ENCODE measurements at regions not wholly inside any gene's neighbourhood (a gene's known extent, or its start where the extent isn't known, plus 50 kb on each side); places are given as distances from the start of the nearest gene placed in this dataset.

DNA sequence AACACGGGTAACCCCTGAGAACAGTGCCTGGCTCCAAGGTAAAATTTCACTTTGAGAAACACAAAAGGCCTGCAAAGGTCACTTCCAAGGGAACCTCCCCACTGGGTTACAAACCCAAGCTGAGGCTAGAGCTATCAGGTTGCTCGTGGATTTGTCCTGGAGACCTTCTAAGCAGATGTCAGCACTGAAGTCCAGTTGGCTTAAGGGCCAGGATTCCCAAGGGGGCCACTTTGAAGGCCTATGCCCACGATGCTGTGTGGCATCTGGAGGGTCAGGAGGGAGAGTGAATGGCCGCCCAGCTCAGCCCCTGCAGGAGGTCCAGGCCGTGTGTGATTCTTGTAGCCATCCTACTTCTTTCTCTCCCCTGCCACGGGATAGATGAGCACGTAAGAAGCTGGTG, 100.2 kb upstream of the FSTL4 start:
- DNase-seq (ENCODE audit: low read depth in 3 of 3) = no peak

DNA sequence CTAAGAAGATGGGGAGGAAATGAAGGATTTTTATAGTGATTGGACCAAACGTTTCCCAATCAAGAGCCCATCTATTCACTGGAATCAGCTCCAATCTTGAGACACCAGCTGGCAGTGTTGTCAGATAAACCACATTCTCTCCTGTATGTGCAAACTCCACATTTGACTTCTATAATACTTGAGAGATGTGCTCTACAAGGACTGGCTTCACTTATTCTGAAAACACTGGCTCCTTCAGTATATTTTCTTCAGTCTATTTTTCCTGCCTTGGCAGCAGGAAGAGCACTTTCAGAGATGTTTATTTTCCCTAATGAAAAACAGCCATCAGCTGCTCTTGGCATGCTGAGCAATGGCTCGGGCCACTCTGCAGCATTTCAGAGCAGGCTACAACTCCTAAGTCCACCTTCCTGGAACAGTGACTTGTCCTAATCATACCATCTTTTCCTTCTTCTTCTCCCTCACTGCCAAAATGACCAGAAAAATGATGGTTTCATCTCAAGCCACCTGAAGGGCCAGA, 96.9 kb upstream of the FSTL4 start:
- DNase-seq (ENCODE audit: low read depth in 3 of 3) = no peak

DNA sequence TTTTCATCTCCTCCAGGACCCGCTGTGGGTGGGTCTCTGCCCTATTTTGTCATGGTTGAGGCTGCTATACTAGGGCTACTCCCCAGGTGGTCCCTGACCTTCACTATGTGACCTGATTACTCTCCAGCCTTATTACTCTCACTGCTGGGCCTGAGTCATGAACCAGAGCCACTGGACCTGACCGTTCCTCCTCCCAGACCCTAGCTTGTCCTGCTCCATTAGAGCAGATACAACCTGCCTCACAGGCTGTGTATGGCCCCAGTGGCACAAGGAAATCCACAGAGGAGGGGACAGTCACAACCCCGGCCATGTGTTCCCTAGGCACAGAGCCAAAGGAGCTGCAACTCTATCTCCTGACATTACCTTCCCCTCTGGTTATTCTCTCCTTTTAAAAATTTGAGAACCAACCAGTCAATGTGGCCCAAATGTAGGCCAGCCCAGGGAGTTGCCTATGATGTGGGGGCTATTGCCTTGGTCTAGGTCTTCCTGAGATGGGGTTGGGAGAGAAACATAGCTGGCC, 96.0 kb upstream of the FSTL4 start:
- DNase-seq (ENCODE audit: low read depth in 3 of 3) = no peak

DNA sequence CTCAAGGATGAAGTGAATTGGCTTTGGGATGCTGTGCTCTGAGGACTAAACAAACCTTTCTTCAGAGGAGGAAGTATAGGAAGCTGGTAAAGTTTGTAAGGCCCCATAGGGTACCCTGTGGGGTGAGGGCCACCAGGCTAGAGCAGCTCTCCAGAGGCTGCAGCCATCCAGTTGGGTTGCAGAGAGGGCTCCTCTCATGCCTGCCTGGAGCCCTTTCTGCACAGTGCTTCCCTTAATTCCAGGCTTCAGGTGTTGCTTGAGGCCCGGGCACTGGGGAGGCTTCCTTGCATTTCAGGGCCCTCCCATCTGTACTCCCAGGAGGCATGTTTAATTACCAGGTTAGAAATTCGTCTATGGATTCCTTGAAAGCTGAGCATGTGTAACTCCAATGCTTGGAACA, 95.3 kb upstream of the FSTL4 start:
- DNase-seq (ENCODE audit: low read depth in 3 of 3) = no peak

DNA sequence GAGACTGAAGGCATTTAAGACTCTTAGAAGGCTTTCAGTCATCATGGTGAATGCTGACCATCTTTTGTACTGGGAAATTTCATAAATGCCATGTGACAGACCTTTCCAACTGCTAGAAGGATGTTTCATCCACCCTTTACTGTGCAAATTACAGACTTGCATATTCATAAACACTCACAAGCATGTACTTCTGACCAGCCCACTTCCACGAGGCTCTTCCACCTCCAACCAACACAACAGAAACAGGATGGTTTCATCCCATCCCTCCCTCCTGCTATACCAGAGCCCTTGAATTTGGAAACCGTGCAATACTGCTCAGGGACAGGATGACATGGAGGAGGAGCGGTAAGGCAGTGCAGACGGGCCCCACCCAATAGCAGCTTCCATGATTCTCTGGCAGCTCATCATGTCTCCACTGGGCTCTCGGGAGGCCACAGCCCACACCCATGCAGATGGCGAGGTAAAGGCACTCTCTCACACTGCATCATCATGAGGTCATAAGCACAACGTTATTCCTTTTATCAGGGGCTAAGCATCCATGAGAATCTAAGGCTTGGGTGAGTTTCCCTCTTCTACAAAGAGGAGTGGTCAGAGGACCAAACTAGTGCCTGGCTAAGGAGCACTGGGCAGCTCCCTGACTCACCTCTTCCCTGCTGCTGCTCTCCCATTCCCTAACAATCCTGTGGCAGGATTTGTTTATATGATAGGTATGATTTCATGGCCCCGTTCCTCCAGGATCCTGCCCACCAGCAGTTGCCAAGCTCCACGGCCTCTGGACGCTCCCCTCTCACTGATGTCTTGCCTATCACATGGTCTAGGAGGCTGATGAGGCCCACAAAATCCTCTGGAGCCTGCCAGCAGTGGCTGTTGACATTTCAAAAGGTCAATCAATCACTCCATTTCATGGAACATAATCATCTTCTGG, 94.4 kb upstream of the FSTL4 start:
- DNase-seq (ENCODE audit: low read depth in 3 of 3) = no peak

DNA sequence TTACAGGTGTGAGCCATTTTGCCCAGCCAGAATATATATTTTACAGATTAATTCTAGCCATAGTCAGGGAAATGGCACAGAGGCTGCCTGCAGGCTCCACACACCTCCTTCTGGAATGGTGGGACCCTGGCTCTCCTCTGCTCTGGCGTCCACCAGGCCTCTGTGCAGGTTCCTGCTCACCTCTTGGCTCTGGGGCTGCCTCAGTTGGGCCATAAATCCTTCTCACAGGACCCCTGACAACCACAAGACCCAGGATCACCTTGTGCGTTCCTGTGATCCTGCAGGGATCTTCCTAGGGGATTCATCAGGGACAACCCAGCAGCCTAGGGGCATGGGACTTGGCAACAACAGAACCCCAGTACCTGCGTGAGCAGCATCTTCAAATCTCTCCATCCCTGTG, 93.0 kb upstream of the FSTL4 start:
- DNase-seq (ENCODE audit: low read depth in 3 of 3) = no peak

DNA sequence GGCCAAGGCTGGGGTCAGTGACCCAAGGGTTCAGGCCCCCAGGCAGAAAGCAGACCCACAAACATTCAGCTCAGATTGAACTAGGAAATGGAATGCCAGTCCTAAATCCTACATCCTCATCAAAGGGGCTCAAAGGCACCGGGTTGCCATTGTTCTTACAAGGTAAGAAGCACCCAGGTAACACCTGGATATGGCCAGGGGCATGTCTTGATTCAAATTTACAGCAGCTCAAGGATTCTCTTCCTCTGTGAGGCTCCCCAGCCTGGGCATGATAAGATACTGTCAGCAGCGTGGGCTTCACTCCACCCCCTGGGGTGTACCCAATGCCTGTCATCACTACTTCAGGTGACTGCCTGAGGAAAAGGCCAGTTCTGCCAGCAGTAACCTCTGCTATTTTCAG, 92.1 kb upstream of the FSTL4 start:
- no peak for DNase-seq (ENCODE audit: low read depth in 3 of 3)

DNA sequence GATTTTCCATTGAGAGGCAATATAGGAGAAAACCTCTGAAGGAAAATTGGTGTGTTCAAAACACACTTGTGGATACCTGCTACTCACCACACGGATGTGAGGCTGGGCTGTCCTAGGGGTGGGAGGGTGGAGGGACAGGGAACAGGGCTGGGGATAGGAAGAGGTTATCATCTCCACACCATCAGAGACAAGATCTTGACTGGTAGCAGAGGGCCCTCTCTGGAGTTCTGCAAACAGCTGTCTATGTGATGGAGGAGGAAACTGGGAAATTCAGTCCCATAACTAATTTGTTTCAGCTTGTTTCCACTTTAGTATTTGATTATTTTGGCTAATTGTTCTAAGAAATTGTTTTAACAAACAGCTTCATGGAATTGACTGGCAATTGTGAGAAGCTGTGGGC, 91.6 kb upstream of the FSTL4 start:
- no peak for DNase-seq (ENCODE audit: low read depth in 3 of 3)

DNA sequence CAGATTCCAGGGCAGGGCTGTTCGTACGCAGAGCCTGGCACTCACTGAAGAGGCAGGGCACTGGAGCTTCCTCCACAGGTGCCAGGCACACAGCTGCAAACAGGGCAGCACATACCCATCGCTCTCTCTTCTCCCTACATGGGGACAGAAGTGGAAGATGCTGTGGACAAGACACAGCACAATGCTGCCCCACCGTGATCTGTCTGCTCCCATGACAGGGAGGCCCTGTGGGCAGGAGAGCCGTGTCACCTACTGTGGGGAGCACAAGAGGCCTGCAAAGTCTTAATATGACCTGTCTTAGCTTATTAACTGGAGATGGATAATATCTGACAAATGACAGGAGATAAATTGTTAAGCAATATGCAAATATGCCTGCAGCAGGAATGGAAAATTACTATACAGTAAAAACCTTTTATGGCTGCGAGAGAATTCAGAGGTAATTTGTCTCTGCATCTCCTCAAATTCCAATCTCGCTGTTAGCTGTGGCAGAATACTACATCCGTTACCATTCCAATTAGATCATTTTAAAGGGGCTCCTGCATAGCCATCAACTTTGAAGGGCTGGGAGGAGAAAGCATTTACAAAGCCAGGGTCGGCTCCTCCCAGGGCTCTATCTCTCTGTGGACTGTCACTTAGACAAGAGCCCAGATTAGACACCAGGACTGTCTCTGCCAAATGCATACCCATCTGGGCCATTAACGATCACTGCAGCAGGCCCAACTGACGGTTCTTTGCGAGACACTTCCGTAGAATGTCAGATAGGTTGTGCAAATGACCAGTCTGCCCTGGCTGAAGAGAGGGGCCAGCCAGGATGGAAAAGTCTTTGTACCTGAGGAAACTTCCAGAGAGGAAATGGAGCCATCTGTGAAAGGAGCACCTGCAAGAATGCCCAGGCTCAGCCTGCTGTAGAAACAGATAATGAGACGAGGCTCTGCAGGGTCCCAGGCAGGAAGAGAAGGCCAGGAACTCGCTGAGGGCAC, 90.7 kb upstream of the FSTL4 start:
- DNase-seq (ENCODE audit: low read depth in 3 of 3) = no peak

DNA sequence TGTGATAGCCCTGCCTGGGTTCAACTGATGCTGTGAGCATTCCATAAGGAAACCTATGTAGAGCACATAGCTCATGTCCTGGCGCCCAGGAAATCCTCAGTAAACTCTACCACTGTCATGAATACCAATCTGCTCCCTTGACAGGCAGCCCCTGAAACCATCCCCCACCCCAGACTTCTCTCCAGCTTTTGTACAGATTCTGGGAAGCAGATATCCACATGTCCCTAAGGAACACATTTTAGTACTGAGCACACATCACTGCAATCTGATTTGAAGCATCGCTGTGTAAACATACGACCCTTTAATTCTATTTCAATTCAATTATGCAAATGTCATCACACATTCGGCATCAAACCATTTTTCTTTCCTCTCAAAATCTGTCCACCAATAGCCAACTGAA, 89.5 kb upstream of the FSTL4 start:
- no peak for DNase-seq (ENCODE audit: low read depth in 3 of 3)

DNA sequence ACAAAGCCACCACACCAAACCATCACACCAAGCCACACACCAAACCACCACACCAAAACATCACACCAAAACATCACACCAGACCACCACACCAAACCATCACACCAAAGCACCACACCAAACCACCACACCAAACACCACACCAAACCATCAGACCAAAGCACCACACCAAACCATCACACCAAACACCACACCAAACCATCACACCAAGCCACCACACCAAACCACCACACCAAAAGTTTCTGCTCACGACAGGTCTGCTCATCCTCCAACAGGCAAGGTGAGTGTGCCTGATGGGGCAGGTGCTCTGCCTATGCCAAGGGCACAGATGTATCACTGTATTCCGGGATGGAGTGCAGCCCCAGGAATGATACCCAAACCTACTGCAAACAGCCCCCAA, 87.9 kb upstream of the FSTL4 start:
- no peak for DNase-seq (ENCODE audit: low read depth in 3 of 3)

DNA sequence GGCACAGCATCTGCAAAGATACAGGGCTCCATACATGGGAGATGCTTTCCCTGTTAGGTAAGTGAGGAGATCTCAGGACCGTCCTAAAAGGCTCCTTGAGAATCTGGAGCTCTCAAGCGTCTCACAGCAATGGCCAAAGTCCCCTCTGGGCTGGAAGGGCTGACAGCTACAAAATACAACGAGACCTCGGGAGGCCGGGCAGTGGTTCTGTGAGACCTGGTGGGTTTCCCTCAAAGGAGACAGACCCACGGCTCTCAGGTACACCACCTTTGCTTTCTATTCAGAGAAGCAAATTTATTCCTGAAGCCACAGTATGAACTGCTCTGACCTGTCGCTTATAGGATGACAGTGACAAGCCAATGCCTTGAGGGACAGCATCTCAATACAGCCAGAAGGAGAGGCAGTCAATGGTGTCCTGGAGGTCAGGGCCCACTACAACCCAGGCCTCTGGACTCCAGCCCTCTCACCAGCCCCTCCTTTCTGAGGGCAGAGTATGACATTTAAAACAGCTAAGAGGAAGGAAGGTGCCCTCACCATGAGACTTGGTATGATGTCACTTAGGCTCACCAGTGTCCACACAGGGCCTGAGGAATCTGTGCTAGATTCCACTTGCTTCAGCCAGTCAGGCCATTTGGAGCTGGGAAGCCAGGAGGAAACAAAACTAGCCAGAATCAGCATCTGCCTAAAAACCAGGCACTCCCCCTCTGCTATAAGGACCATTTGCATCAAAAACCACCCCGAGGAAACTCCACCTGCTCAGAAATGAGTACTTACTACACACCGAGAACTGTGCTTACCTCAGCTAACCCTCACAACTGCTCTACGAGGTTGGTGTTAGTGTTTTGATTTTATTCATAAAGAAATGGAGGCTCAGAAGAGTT, 86.5 kb upstream of the FSTL4 start:
- DNase-seq (ENCODE audit: low read depth in 3 of 3) = no peak

DNA sequence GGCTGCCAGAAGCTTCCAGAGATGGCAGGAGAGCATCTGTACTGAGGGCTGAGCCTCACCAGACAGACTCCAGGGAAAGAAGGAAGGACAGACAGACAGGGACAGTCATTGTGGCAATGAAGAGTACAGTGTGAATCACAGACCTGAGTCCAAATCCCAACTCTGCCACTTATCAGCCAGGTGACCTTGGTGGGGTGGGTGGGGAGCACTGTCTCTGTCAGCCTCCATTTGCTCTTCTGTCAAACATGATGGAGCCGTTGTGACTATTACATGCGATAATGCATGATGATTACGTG, 85.9 kb upstream of the FSTL4 start:
- DNase-seq (ENCODE audit: low read depth in 3 of 3) = no peak

DNA sequence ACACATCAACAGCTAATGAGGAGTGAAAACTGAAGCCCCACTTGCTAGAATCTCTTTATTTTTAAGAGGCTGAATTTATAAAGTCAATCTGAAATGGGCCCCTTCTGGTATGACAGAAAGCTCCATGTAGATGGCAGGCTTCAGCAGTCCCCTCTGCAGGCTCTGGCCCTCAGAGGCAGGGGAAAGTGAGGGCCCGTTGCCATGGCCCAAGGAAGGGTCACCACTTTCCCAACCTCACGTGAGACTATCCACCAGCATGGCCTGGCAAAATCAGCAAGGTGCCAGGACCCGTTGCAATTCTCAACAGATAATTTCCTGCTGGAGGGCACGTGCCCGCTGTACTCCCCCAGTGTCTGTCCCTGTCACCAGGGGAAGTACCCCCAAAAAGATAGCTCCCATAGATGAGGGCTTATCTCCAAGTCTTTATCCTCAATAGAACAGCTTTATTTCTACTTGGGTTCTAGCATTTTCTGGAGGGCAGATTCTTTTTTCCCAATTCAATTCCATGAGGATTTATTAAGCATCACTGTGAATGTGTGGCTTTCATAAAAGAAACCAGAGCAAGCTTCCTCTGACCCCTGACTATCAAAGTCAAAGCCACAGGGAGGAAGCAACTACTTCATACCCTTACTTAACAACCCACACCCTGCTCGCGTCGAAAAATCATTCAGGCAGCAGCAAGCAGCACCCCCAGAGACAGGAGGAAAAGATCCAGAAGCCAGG, 85.4 kb upstream of the FSTL4 start:
- no peak for DNase-seq (ENCODE audit: low read depth in 3 of 3)

DNA sequence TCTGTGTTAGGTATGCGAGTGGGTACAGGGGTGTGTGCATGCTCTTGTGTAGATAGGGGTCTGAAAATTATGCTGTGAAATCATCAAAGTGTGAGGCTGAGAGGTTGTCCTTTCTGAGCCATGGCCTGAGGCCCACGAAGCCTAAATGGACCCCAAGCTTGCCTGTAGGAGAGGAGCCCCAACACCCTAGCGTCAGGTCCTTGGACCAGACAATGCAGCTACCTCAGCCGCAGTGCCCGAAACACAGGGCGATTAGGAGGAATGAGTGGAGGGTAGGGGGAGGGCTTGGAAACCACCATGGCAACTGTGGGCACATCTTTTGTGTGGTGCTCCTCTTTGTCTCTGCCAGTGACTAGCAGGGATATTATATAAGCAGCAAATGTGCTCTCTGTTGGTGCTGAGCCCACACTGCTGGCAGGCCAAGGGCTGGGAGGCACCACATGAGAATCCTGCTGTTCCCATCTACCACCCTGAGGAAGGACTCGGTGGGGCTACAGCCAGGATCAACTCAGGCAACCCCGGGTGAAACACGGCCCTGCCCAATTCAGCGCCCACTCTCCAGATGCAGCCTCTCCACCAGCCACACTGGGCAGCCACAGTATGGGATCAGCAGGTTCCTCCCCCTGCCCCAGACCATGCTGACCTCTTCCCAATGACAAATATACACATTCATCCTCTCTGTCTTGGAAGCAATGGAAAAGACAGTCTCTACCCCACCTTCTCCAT, 84.6 kb upstream of the FSTL4 start:
- DNase-seq (ENCODE audit: low read depth in 3 of 3) = no peak

DNA sequence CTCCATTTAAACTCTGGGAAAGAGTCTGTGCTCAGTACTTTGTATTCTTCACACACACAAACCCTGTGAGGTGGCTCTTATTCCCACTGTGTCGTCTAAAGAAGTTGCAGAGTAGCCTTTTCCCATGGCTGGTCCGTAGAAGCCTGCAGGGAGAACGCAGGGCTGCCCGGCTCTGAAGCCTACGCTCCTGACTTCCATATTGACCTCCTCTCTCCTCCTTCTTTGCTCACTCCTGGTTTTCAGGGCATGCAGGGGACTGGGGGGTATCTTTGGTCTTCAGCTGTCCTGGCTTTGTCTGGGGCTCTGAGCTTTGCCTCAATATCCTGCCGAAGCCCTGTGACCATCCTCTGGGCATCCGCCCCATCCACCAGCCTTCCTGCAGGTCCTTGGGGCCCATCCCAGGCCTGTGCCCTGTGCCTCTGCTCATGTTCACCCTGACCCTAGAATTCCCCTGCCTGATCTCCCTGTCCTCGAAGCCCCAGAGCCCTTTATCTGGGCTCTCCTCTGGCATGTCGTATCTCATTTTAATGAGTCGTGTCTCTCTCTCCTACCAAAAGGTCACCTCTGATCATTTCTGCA, 83.8 kb upstream of the FSTL4 start:
- DNase-seq (ENCODE audit: low read depth in 3 of 3) = no peak

DNA sequence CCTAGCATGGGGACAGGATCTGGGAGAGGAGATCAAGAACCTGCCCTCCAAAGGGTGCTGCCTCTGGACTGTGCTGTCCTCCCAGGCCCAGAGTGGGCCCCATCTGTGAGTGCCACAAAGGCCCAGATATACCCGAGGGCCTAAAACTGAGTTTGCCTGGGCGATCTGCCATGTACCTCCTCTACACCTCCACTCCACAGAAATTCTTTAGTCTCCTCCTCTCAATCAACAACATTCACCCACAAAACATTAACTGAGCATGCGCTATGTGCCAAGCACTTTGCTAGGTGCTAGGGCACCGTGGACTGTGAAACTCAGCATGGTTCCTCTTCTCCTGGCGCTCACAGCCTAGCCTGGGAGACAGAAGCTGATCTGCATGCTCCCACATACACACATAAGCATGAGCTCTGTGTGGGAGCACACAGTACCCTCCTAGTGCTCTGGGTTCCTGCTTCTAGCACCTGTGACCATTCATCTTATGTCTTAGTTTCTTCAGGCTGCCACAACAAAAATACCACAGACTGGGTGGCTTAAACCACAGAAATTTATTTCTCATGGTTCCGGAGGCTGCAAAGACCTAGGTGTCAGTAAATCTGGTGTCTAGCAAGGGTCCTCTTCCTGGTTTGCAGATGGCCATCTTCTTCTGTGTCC, 82.0 kb upstream of the FSTL4 start:
- no peak for DNase-seq (ENCODE audit: low read depth in 3 of 3)

DNA sequence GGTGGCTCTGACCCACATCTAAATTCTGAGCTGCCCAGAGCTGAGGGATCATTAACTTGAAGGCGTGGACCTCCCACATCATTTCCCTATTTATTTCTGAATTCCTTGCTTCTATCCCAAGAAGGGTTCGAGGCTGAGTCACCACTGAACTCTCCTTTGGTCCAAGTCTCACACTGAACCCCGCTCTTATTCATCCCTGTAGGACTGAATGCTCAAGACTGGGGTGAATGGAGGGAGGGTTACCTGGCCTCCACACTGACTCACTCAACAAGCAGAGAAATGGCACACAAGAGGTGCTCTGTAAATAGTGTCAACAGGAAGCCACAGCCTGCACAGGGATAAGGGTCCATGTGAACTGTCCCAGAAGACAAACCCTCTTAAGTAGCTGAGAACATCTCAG, 79.1 kb upstream of the FSTL4 start:
- DNase-seq (ENCODE audit: low read depth in 3 of 3) = no peak

DNA sequence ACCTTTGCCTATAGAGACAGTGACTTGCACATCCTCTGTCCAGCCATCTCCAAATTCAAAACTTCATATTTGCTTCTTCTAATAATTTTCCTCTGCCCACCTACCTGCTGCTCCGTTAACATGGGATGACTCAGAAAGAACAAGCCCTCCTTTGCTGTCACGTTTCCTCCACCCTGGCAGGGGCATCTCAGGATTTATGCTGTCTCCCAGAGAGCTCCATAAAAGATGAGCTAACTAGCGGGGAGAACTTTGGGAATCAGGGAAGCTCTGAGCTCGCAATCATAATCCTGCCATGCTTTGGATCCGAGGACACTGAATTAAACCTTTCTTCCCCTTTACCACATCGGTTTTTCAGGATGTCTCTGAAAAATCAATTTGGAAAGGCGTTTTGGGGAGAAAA, 78.4 kb upstream of the FSTL4 start:
- DNase-seq (ENCODE audit: low read depth in 3 of 3) = no peak
